H1 (cell line): ENCODE measurements at regions not wholly inside any gene's neighbourhood (a gene's known extent, or its start where the extent isn't known, plus 50 kb on each side); places are given as distances from the start of the nearest gene placed in this dataset.

ENCODE experiments used
- CTCF ChIA-PET: fragments of 300-600 bp; sonication (Branson Sonifier 250); formaldehyde crosslinking; loops from one replicate; lab custom pipeline; 2021; ENCODE audit not compliant: partially characterized antibody; lab: Charles Lee
- POLR2A ChIA-PET: fragments of 300-600 bp; sonication (Branson Sonifier 250); formaldehyde crosslinking; loops from one replicate; lab custom pipeline; 2021; ENCODE audit warnings: inconsistent platforms; ENCODE audit not compliant: partially characterized antibody; lab: Charles Lee
- DNase-seq, 2 experiments: peaks; one replicate each; pipeline versions ENCODE4 v3.0.0 to v3.0.0-alpha.2; 2010 to 2022; ENCODE audit warnings: low spot score in 2 of 2, low read depth in 1 of 2, mixed read lengths in 1 of 2
- FAIRE-seq: peaks from 2 replicates; lab custom pipeline; 2011; peaks lifted over from hg19 to GRCh38; lab: Jason Lieb, UNC
- H2AFZ ChIP-seq: 2 replicates; pipeline ENCODE4 v1.8.1; 2012; ENCODE audit warnings: low read length, inconsistent platforms
- H2AK5ac ChIP-seq: 2 replicates; pipeline ENCODE4 v1.6.1; 2013; ENCODE audit warnings: low read depth, low read length
- H2BK120ac ChIP-seq: replicated peaks from 2 replicates; pipeline ENCODE3; 2013; ENCODE audit warnings: low read depth, low read length, inconsistent platforms
- H2BK12ac ChIP-seq: 2 replicates; pipeline ENCODE4 v1.6.1; 2013; ENCODE audit warnings: low read depth, low read length
- H2BK15ac ChIP-seq: 2 replicates; pipeline ENCODE4 v1.6.1; 2013; ENCODE audit warnings: low read length
- H2BK20ac ChIP-seq: 2 replicates; pipeline ENCODE4 v1.6.1; 2013; ENCODE audit warnings: low read length
- H2BK5ac ChIP-seq: 2 replicates; pipeline ENCODE4 v1.6.1; 2013; ENCODE audit warnings: low read depth, low read length
- H3K14ac ChIP-seq: 2 replicates; pipeline ENCODE4 v1.6.1; 2013; ENCODE audit warnings: inconsistent platforms; ENCODE audit not compliant: insufficient read length
- H3K18ac ChIP-seq: 2 replicates; pipeline ENCODE4 v1.6.1; 2013; ENCODE audit warnings: low read length; ENCODE audit errors: extremely low read depth
- H3K23ac ChIP-seq: 2 replicates; pipeline ENCODE4 v1.6.1; 2013; ENCODE audit warnings: inconsistent platforms; ENCODE audit not compliant: insufficient read length
- H3K23me2 ChIP-seq: 2 replicates; pipeline ENCODE4 v1.6.1; 2013; ENCODE audit warnings: low read depth, low read length
- H3K27ac ChIP-seq: 2 replicates; pipeline ENCODE4 v1.6.1; 2011; ENCODE audit warnings: low read depth, low read length, inconsistent platforms
- H3K27me3 ChIP-seq, 4 experiments: replicated peaks in 1 of 4; 1 replicate in 1 of 4; 2 replicates in 3 of 4; pipeline versions ENCODE4 v1.6.1 to v1.8.1; 2011 to 2013; ENCODE audit warnings: low read length in 3 of 4, mild to moderate bottlenecking in 3 of 4, inconsistent platforms in 2 of 4, mixed read lengths in 2 of 4, moderate library complexity in 1 of 4; ENCODE audit not compliant: control insufficient read depth in 3 of 4, insufficient read depth in 3 of 4; ENCODE audit errors: extremely low read depth in 1 of 4
- H3K36me3 ChIP-seq, 4 experiments: 2 replicates each; pipeline versions ENCODE4 v1.6.1 to v1.8.1; 2011 to 2013; ENCODE audit warnings: mild to moderate bottlenecking in 4 of 4, low read length in 3 of 4, moderate library complexity in 2 of 4, control low read depth in 1 of 4, inconsistent platforms in 1 of 4; ENCODE audit not compliant: insufficient read depth in 4 of 4, control insufficient read depth in 2 of 4
- H3K4ac ChIP-seq: replicated peaks from 2 replicates; pipeline ENCODE3; 2013; ENCODE audit warnings: low read length, low read depth, mixed read lengths, inconsistent platforms; ENCODE audit not compliant: insufficient read length
- H3K4me1 ChIP-seq, 4 experiments: replicated peaks in 1 of 4; 1 replicate in 1 of 4; 2 replicates in 3 of 4; pipeline versions ENCODE4 v1.6.1 to v1.8.1; 2011 to 2013; ENCODE audit warnings: low read length in 3 of 4, inconsistent platforms in 2 of 4, mixed read lengths in 1 of 4; ENCODE audit not compliant: insufficient read depth in 4 of 4, control insufficient read depth in 3 of 4
- H3K4me2 ChIP-seq, 2 experiments: 2 replicates each; pipeline versions ENCODE4 v1.6.1 to v1.8.1; 2011 to 2013; ENCODE audit warnings: low read depth in 2 of 2, low read length in 2 of 2, control low read depth in 1 of 2, inconsistent platforms in 1 of 2, mild to moderate bottlenecking in 1 of 2; ENCODE audit not compliant: insufficient read depth in 1 of 2
- H3K4me3 ChIP-seq, 4 experiments: fragments of 200-600, 300-600 bp in 1 of 4; sonication (generic), shearing (Covaris generic), sonication (Bioruptor Twin) in 1 of 4; 2 replicates each; pipeline versions ENCODE4 v1.5.1 to v1.8.1; 2011 to 2016; ENCODE audit warnings: low read length in 4 of 4, low read depth in 3 of 4, control low read depth in 2 of 4, inconsistent platforms in 2 of 4, mild to moderate bottlenecking in 2 of 4, mixed read lengths in 1 of 4, moderate library complexity in 1 of 4; ENCODE audit not compliant: insufficient read depth in 2 of 4; ENCODE audit errors: extremely low read depth in 1 of 4
- H3K56ac ChIP-seq: replicated peaks from 2 replicates; pipeline ENCODE3; 2013; ENCODE audit warnings: low read depth, mild to moderate bottlenecking, mixed read lengths, low read length, inconsistent platforms; ENCODE audit not compliant: insufficient read length
- H3K79me1 ChIP-seq: 2 replicates; pipeline ENCODE4 v1.6.1; 2013; ENCODE audit warnings: low read depth, low read length, control low read depth
- H3K79me2 ChIP-seq, 2 experiments: 2 replicates each; pipeline versions ENCODE4 v1.6.1 to v1.8.1; 2012 to 2013; ENCODE audit warnings: low read length in 2 of 2, mild to moderate bottlenecking in 2 of 2, inconsistent platforms in 1 of 2; ENCODE audit not compliant: insufficient read depth in 2 of 2, control insufficient read depth in 1 of 2
- H3K9ac ChIP-seq, 4 experiments: replicated peaks in 1 of 4; 1 replicate in 1 of 4; 2 replicates in 3 of 4; pipeline versions ENCODE4 v1.6.1 to v1.8.1; 2011 to 2013; ENCODE audit warnings: low read depth in 3 of 4, low read length in 3 of 4, control low read depth in 2 of 4, mild to moderate bottlenecking in 2 of 4, moderate library complexity in 2 of 4, inconsistent platforms in 1 of 4; ENCODE audit errors: extremely low read depth in 1 of 4
- H3K9me3 ChIP-seq, 2 experiments: 2 replicates each; pipeline versions ENCODE4 v1.6.1 to v1.8.1; 2012 to 2013; ENCODE audit warnings: mild to moderate bottlenecking in 2 of 2, moderate library complexity in 2 of 2, control low read depth in 1 of 2, inconsistent platforms in 1 of 2, low read depth in 1 of 2, low read length in 1 of 2, mixed read lengths in 1 of 2; ENCODE audit not compliant: insufficient read depth in 2 of 2
- H4K20me1 ChIP-seq, 2 experiments: replicated peaks in 1 of 2; 2 replicates each; pipeline versions ENCODE3 to v1.8.1; 2011 to 2013; ENCODE audit warnings: inconsistent platforms in 2 of 2, low read length in 2 of 2, mild to moderate bottlenecking in 1 of 2; ENCODE audit not compliant: insufficient read depth in 2 of 2, control insufficient read depth in 1 of 2
- H4K5ac ChIP-seq: 2 replicates; pipeline ENCODE4 v1.6.1; 2013; ENCODE audit warnings: low read length, low read depth, mixed read lengths, inconsistent platforms; ENCODE audit not compliant: insufficient read length
- H4K8ac ChIP-seq: 2 replicates; pipeline ENCODE4 v1.8.0; 2013; ENCODE audit warnings: mild to moderate bottlenecking, moderate library complexity, low read length, inconsistent platforms; ENCODE audit not compliant: insufficient read depth; ENCODE audit errors: extremely low read depth
- H4K91ac ChIP-seq: replicated peaks from 2 replicates; pipeline ENCODE3; 2013; ENCODE audit warnings: low read length, mixed read lengths, inconsistent platforms; ENCODE audit not compliant: insufficient read length
- BACH1 ChIP-seq: IDR thresholded peaks from 2 replicates; pipeline ENCODE4 v1.6.1; 2012; ENCODE audit warnings: low read length, improper control_type of control experiment
- BCL11A ChIP-seq, 2 experiments: IDR thresholded peaks; one replicate each; pipeline ENCODE4 v1.6.1; 2011; ENCODE audit warnings: low read depth in 2 of 2, low read length in 2 of 2, mild to moderate bottlenecking in 2 of 2
- FOSL1 ChIP-seq: IDR thresholded peaks from 2 replicates; pipeline ENCODE4 v1.6.1; 2011; ENCODE audit warnings: mild to moderate bottlenecking, low read depth, low read length, moderate library complexity; ENCODE audit not compliant: insufficient read depth
- KDM4A ChIP-seq: IDR thresholded peaks from one replicate; pipeline ENCODE4 v1.7.1; 2012; ENCODE audit warnings: low read depth, mild to moderate bottlenecking, moderate library complexity, low read length, inconsistent platforms; ENCODE audit not compliant: severe bottlenecking
- PHF8 ChIP-seq: fragments of 200-600 bp; sonication (generic); conservative IDR thresholded peaks from 2 replicates; pipeline ENCODE4 v1.7.1; 2012; ENCODE audit warnings: low read depth, mild to moderate bottlenecking, inconsistent platforms, low read length, moderate library complexity
- RFX5 ChIP-seq: IDR thresholded peaks from 2 replicates; pipeline ENCODE4 v1.6.1; 2011; ENCODE audit warnings: low read depth, low read length, improper control_type of control experiment, borderline replicate concordance
- TEAD4 ChIP-seq: IDR thresholded peaks from 2 replicates; pipeline ENCODE4 v1.6.1; 2012; ENCODE audit warnings: low read depth, low read length, inconsistent platforms, mixed read lengths
- WGBS, 2 experiments: shearing (Covaris generic) in 1 of 2; methylation state at CpG; one replicate each; pipeline versions ENCODE4 v1.1.6 to v1.1.7; 2013 to 2015; ENCODE audit warnings: low lambda C conversion rate in 2 of 2, mixed read lengths in 2 of 2, inconsistent platforms in 1 of 2, low coverage in 1 of 2, missing lambda C conversion rate in 1 of 2; ENCODE audit not compliant: insufficient replicate concordance in 2 of 2, insufficient coverage in 1 of 2, insufficient read length in 1 of 2; ENCODE audit errors: extremely low coverage in 1 of 2, missing lambda C conversion rate in 1 of 2; 5-methylcytosine and 5-hydroxymethylcytosine counted together

- FAIRE-seq: no peak
- no peaks in the 10 kb centered on the region for H3K79me2 ChIP-seq
- CTCF ChIA-PET: interaction anchor here (1.0 to 6.9 kb wide), 3 partner anchors 102 to 260 kb away, joined by 6 to 35 read pairs (median 15); partner anchors contain the start of gene CLDN1
Observed at GRCh38 chr3:190220362-190220761, 99.7 kb upstream of the P3H2 start.

More at GRCh38 chr3:190220362-190220761, 99.7 kb upstream of the P3H2 start:
- Histone ChIP-seq H2AK5ac (no peak overlapping the region), H3K27me3 (no peaks in the 10 kb centered on the region), H4K20me1 (no peaks in the 10 kb centered on the region), H3K4me2 (no peak overlapping the region), H3K27ac (no peak overlapping the region), H3K79me1 (no peaks in the 10 kb centered on the region), H2BK120ac (no peak overlapping the region), H4K8ac (no peak overlapping the region), H3K4ac (no peak overlapping the region), H3K14ac (no peak overlapping the region), H2BK20ac (no peak overlapping the region), H3K23ac (no peak overlapping the region), H4K5ac (no peak overlapping the region), H3K18ac (no peak overlapping the region), H3K4me3 (no peak overlapping the region), H3K56ac (no peak overlapping the region), H3K23me2 (no peaks in the 10 kb centered on the region; the same call in 1 of the 2 replicates), H2BK5ac (no peak overlapping the region), H2BK15ac (no peak overlapping the region), H3K4me1 (no peaks in the 10 kb centered on the region), H2AFZ (no peak overlapping the region), H3K9ac (no peak overlapping the region), H4K91ac (no peak overlapping the region), H3K36me3 (no peaks in the 10 kb centered on the region), H2BK12ac (no peak overlapping the region), H3K9me3 (0 out of 4 replicates have a peak, but pooled peaks cover 0 to 3% of the 10 kb centered on the region in 2 experiments)
- TF ChIP-seq TEAD4 (no peak), KDM4A (no peak), BACH1 (no peak), RFX5 (no peak), FOSL1 (no peak), PHF8 (no peak), BCL11A (IDR thresholded peaks at IDR 0.05; ENCODE audit: low read depth in 2 of 2, low read length in 2 of 2) (no peak)
- DNase-seq: no peak
- POLR2A ChIA-PET: no interaction called here
- WGBS, 2 experiments: 93% methylated on average over 1 of the region's 1 CpG; no CpG with 5 or more reads in 1 of the 2 experiments
